ENCODE measurements at regions not wholly inside any gene's neighbourhood (a gene's known extent, or its start where the extent isn't known, plus 50 kb on each side); places are given as distances from the start of the nearest gene placed in this dataset.

DNA sequence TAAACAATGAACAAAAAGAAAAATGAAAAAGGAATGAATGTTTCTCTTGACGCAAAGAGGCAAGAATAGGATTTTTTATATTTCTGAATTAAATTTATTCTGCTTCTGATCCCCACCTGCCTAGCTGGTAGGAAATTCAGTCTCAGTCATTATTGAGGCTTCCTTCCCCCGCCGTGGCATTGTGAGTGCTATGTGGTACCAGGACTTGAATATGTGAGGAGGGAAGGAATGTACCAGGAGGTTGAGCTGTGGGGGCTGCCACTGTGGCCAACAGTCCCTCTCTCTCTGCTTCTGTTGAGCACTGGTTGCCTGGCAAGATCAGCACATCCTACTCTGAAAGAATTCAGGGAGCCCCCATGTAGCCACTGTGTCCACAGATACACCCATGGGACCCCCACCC lies 368.1 kb upstream of the JARID2 start:
- TF ChIP-seq, protein P1, sequence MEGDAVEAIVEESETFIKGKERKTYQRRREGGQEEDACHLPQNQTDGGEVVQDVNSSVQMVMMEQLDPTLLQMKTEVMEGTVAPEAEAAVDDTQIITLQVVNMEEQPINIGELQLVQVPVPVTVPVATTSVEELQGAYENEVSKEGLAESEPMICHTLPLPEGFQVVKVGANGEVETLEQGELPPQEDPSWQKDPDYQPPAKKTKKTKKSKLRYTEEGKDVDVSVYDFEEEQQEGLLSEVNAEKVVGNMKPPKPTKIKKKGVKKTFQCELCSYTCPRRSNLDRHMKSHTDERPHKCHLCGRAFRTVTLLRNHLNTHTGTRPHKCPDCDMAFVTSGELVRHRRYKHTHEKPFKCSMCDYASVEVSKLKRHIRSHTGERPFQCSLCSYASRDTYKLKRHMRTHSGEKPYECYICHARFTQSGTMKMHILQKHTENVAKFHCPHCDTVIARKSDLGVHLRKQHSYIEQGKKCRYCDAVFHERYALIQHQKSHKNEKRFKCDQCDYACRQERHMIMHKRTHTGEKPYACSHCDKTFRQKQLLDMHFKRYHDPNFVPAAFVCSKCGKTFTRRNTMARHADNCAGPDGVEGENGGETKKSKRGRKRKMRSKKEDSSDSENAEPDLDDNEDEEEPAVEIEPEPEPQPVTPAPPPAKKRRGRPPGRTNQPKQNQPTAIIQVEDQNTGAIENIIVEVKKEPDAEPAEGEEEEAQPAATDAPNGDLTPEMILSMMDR (IDR thresholded peaks at IDR 0.05): no peak
- no peak for TF ChIP-seq EP300 (IDR thresholded peaks at IDR 0.05)
- TF ChIP-seq POLR2AphosphoS5 (IDR thresholded peaks at IDR 0.05): no peak
- TF ChIP-seq POLR2A (IDR thresholded peaks at IDR 0.05): no peak

All from upper lobe of left lung (tissue), 4 donors.